NCI-H2107 (cell line): ENCODE measurements at regions not wholly inside any gene's neighbourhood (a gene's known extent, or its start where the extent isn't known, plus 50 kb on each side); places are given as distances from the start of the nearest gene placed in this dataset.

Source experiments
- DNase-seq: peaks from one replicate; lab custom pipeline; 2025; lab: John Stamatoyannopoulos, UW

GRCh38 chr10:107813451-107814162 lies 649.1 kb upstream of the SORCS1 start:
- no peak for DNase-seq

- DNase-seq: no peak
Observed at GRCh38 chr10:107809889-107810288, 645.4 kb upstream of the SORCS1 start.

GRCh38 chr10:107807836-107808235 lies 643.3 kb upstream of the SORCS1 start:
- no peak for DNase-seq

DNA sequence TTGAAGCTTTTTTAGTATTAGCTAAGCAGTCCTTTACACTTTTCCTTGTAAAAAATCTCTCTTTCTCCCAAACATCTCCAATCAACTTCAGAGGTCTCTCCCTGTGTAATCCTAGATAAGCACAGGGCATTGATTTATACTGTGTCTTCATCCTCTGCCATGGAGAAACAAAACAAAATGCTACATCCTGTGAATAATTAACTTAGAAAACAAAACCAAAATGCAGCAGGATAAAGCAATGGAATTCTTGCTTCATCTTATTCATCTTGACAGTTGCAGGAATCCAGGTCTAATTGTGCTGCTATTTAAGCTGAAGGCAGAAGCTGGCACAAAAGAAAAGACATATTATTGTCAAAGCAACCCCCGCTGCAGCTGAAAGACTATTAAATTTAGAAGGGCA lies 641.5 kb upstream of the SORCS1 start:
- DNase-seq: no peak

DNA sequence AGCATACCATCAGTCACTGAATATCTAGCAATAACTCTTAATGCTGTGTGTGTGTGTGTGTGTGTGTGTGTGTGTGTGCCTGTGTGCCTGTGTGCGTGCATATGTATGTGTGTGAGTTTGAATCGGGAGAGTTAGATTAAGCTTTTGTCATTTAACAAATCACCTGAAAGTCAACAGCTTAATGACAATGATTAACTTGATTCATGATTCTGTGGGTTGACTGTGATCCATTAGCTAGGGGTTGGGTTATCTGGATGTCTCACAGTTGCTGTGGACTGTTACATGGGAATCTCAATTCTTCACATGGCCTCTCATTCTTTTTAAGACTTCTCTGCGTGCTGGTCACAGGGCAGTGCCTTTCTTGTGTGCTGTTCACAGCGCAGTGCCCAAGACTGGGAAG lies 639.0 kb upstream of the SORCS1 start:
- DNase-seq: no peak

DNA sequence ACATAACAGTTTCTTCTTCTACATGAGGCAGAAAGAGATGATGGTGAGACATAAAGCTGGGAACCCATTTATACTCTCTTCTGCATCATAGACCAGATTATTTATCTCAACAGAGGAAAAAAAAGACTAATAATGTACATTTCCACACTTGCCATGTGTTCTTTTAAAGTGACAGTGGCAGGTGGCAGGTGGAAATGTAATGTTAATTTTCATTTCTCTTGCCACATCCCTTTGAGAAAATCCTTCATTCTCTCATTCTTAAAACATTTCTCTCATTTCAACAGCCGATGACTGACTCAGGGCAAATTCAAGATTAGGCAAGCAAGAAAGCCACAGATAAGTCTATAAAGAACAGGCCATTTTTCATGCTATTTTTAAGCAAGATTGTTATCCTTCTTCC lies 635.6 kb upstream of the SORCS1 start:
- DNase-seq: no peak

- DNase-seq: no peak
Observed at GRCh38 chr10:107790271-107790670, 625.8 kb upstream of the SORCS1 start.

GRCh38 chr10:107771066-107771465 lies 606.6 kb upstream of the SORCS1 start:
- no peak for DNase-seq

GRCh38 chr10:107767185-107767584 lies 602.7 kb upstream of the SORCS1 start:
- no peak for DNase-seq

DNA sequence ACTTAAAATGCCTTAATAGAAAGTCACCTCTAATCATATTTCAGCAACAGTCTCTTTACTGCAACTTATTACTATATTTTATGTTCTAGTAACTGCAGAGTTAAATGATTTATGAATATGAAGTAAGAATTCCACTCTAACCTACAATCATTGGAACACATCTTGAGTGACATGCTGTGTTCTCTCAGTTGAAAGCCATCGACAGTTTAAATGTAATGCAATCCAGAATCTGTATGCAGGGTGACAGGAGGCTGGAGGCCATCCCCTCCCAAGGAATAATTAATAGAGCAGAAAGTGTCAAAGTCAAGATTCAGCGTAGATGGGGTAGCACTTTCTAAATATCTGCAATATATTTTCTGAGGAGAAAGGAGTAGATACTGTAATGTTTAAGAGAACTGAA lies 590.3 kb upstream of the SORCS1 start:
- no peak for DNase-seq

GRCh38 chr10:107749235-107749634 lies 584.7 kb upstream of the SORCS1 start:
- no peak for DNase-seq

- no peak for DNase-seq
Observed at GRCh38 chr10:107747851-107748250, 583.3 kb upstream of the SORCS1 start.

GRCh38 chr10:107741971-107742370 lies 577.5 kb upstream of the SORCS1 start:
- DNase-seq: no peak

- DNase-seq: no peak
Observed at GRCh38 chr10:107740962-107741690, 576.6 kb upstream of the SORCS1 start.

GRCh38 chr10:107739951-107740350 lies 575.4 kb upstream of the SORCS1 start:
- no peak for DNase-seq

DNA sequence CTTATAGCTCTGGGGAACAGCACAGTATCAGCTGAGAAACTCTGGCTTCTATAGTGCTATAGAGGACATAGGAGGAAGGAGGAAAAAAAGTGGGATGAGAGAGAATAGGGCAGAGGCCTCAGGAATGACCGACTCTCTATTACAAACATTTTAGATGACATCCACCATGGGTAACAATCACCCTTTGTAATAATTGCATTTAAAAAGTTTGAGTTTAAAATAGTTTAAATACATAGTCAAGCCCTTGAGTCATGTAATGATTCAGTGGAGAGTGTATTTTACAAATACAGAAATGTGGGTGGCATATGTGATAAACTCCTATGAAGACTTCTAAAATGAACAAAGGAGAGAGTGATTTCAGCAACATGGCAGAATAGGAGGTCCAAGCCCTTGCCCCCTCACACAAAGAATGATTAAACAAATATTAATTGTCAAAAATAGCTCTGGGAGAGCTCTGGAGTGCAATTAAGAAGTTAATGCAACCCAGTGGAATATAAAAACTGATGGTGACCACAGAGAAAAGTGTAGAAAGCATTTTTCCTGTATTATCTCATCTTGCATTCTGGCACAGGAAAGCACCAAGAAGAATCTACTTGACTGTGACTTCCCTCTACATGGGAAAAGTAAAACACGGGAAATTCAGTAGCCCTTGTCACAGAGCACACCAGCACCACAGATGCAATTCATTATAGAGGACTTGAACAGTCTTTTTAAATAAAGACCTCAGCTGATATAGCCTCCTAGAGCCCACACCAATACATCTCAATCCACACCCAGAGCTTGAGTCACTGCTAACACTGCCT lies 569.0 kb upstream of the SORCS1 start:
- no peak for DNase-seq

DNA sequence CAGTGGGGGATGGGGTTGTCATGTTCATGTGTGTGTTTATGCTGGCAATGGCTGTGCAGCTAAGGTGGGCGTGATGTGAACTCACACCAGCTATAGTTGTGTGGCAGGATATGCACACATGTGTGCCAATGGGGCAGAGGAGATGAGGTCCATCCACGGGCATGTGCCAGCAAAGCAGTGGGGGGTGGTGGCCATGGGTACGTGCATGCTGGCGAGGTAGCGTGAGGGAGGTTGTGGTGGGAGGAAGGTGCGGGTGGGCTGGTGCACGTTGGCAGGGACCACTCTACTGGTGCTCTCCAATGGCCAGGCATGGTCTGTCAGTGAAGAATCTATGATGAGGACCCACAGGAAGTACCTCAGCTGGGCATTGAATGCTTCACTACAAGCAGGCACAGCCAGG lies 567.5 kb upstream of the SORCS1 start:
- no peak for DNase-seq

DNA sequence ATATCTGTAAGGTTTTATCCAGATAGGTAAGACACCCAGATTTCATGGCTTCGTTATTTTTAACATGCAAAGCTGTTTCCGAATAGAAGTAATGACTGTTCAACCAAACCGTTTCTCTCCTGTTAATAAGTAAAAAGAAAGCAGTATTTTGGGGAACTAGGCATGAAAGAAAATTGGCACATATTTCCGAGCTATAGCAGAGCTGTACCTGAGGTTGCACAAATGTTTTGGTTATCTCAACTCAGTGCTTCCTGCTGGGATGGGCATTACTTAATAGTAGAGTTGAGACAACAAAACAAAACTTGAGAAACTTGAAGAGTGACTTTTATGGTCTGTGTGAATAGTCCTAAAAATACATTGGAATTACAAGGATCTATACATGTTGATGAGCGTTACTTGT lies 564.3 kb upstream of the SORCS1 start:
- no peak for DNase-seq

- no peak for DNase-seq
Observed at GRCh38 chr10:107727767-107728317, 563.3 kb upstream of the SORCS1 start.

- DNase-seq: no peak
Observed at GRCh38 chr10:107718864-107719263, 554.4 kb upstream of the SORCS1 start.

DNA sequence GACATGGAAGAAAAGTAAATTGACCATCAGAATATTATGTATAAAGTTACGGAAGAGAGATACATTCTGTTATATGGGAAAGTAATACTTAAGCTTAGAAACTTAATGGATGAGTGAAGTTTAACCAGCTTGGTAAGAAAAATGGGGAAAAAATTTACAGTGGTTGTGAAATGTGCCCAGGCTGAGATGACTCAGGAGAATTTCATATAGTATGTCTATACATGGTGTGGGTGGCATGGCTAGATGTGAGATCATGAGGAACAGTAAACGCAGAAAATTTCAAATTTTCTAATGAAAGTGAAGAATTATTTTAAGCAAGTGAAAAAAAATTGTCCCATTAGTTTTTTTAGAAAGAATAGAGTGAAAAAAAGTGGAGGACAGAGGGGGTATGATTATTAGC lies 552.5 kb upstream of the SORCS1 start:
- no peak for DNase-seq

GRCh38 chr10:107715565-107715964 lies 551.1 kb upstream of the SORCS1 start:
- DNase-seq: no peak

DNA sequence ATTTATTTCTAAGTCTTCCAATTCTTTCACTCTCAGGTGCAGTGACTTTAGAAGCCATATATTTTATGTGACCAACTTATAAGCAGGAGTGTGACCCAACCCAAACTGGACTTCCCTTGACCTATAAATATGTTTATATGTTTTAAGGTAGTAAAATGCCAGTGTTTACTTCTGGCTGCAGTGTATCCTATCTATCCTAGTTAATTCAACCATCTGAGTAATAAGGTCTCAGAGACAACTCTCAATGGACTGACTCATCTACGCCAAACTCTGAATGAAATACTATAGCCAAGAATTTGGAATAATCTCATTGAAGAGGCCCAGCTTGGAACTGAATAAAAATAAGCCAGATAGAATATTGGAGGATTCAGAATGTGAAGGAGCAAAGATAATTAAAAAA lies 544.5 kb upstream of the SORCS1 start:
- DNase-seq: no peak
